ENCODE measurements at regions not wholly inside any gene's neighbourhood (a gene's known extent, or its start where the extent isn't known, plus 50 kb on each side); places are given as distances from the start of the nearest gene placed in this dataset.
A peak's percentile ranks its signal among the peaks of the same experiment; 100 is the strongest.

GRCh38 chr17:62898239-62898864 is 67.7 kb upstream of the TANC2 start:
- H3K27me3 Mint-ChIP-seq = no peaks in the 10 kb centered on the region
- TF ChIP-seq CTCF (conservative IDR thresholded peaks at IDR 0.05) = no peak
- H3K4me3 Mint-ChIP-seq = no peak overlapping the region
- no peak for DNase-seq (ENCODE audit: extremely low spot score, unreplicated experiment)
- no peaks in the 10 kb centered on the region for H3K9me3 Mint-ChIP-seq
- H3K4me1 Mint-ChIP-seq (ENCODE audit: unreplicated experiment) = peaks cover 6% of the 10 kb centered on the region
- H3K36me3 Mint-ChIP-seq = no peaks in the 10 kb centered on the region
- H3K27ac Mint-ChIP-seq = no peak overlapping the region

DNA sequence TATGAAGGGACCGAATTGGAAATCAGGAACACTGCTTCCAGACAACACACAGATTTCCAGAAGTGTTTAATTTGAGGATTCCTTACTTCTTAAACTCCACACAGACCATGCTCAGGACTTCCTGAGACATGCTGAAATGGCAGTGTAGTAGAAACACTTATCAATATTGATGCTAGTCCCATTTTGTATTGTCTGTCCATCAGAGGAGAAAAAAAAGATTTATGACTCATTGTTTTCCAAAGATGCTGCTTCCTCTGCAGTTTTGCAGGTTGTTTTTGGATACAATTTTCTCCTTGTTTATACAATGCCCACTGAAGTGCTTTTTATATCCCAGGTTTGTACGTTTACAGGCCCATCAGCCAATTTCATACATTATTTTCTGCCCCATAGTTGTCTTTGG is 68.3 kb upstream of the TANC2 start:
- no peak for TF ChIP-seq CTCF (conservative IDR thresholded peaks at IDR 0.05)
- no peak overlapping the region for H3K4me3 Mint-ChIP-seq

DNA sequence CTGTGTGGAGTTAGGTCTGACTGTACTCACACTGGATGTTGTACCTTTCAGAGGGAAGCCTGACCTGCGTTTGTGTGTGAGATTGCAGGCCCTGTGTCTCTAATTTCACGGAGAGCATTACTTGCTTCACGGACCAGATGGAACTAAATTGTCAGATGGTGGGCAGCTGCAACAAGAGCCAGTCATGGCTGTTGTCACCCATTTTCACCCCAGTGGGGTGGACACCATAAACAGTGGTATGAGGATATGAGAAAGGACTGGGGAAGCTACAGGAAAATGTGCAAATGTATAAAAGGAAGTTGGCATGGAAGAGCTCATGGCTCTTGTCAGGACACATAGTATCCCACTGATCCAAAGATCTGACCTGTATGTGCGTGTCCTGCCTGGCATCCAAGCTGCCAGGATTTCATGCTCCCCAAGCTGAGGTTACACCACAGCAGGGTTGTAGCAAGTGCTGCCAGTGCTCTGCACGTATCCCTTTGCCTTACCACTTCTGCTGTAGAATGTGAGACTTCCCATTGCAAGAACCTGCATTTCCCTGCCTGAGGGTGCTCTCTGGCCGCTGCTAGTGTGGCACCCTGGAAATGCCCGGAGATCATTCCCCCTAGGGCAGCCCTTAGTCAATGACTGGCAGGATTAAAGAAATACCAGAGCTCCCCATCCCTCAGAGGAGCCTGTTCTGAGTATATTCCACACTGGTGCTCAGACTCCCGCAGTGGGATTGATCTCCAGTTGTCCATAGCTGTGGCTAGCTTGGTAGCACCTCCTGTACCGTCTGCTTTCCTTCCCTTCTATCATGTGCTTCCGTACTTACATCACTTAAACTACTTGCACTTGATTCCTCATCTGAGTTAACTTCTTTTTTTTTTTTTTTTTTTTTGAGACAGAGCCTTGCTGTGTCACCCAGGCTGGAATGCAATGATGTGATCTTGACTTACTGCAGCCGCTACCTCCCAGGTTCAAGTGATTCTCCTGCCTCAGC is 70.4 kb upstream of the TANC2 start:
- Mint-ChIP-seq H3K27me3 (no peaks in the 10 kb centered on the region), H3K36me3 (no peaks in the 10 kb centered on the region), H3K4me3 (no peak overlapping the region), H3K4me1 (ENCODE audit: unreplicated experiment) (peaks cover 26% of the 10 kb centered on the region), H3K27ac (no peak overlapping the region), H3K9me3 (no peaks in the 10 kb centered on the region)
- DNase-seq (ENCODE audit: extremely low spot score, unreplicated experiment) = no peak
- TF ChIP-seq CTCF (conservative IDR thresholded peaks at IDR 0.05) = no peak

More for the DNA sequence above, 68.3 kb upstream of the TANC2 start:
- DNase-seq (ENCODE audit: extremely low spot score, unreplicated experiment) = no peak
- Mint-ChIP-seq H3K27ac (no peak overlapping the region), H3K4me1 (ENCODE audit: unreplicated experiment) (peaks cover 12% of the 10 kb centered on the region), H3K27me3 (no peaks in the 10 kb centered on the region), H3K36me3 (no peaks in the 10 kb centered on the region), H3K9me3 (no peaks in the 10 kb centered on the region)

- H3K9me3 Mint-ChIP-seq = peaks cover 8% of the 10 kb centered on the region
- peak overlapping the region; percentile 96 for H3K27ac Mint-ChIP-seq
- H3K4me3 Mint-ChIP-seq = peak overlapping the region; percentile 34
- H3K27me3 Mint-ChIP-seq = no peaks in the 10 kb centered on the region
- no peak for DNase-seq (ENCODE audit: extremely low spot score, unreplicated experiment)
- peaks cover 22% of the 10 kb centered on the region for H3K4me1 Mint-ChIP-seq (ENCODE audit: unreplicated experiment)
- TF ChIP-seq CTCF (conservative IDR thresholded peaks at IDR 0.05) = no peak
- no peaks in the 10 kb centered on the region for H3K36me3 Mint-ChIP-seq
These were observed 73.1 kb upstream of the TANC2 start for GRCh38 chr17:62892870-62893338.

DNA sequence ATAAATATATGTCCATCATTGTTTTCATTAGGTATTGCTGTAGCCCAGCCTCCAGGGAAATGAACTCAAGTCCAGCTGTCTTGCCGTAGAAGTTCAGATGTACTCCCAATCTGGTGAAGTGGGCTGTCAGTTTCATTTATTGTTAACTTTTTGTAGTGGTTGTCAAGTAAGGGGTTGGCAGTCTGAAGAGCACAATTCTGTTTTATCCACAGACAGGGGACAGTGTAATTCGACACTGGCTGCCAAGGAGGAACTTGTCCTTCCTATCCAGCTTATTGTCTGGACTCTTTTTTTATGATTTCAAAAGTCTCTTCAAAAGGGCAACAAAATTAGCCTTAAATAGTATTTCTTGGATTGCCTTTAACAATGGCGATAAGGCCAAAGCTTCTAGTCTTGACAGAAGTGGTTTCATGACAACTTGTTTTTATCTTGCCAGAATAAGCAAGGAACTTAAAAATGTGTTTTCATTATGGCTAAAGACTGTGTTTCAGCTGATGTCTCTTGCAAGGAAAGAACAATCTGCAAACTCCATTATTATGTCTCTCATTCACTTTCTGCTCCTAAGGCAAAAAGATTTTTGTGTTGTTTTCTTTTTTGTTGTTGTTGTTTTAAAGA is 73.9 kb upstream of the TANC2 start:
- DNase-seq (ENCODE audit: extremely low spot score, unreplicated experiment) = no peak
- peak overlapping the region; percentile 34 for H3K4me3 Mint-ChIP-seq
- TF ChIP-seq CTCF (conservative IDR thresholded peaks at IDR 0.05) = no peak
- peaks cover 8% of the 10 kb centered on the region for H3K9me3 Mint-ChIP-seq
- H3K27me3 Mint-ChIP-seq = no peaks in the 10 kb centered on the region
- H3K36me3 Mint-ChIP-seq = no peaks in the 10 kb centered on the region
- peaks cover 20% of the 10 kb centered on the region for H3K4me1 Mint-ChIP-seq (ENCODE audit: unreplicated experiment)
- peak overlapping the region; percentile 96 for H3K27ac Mint-ChIP-seq

Data from type B pancreatic cell (in vitro differentiated cells).